Parathyroid adenoma (tissue), 2 donors: ENCODE measurements at regions not wholly inside any gene's neighbourhood (a gene's known extent, or its start where the extent isn't known, plus 50 kb on each side); places are given as distances from the start of the nearest gene placed in this dataset.

Experiments
- H2AFZ ChIP-seq: fragments of 300-600 bp; sonication (generic); one replicate; pipeline ENCODE4 v1.7.0; 2017; ENCODE audit warnings: antibody characterized with exemption, mild to moderate bottlenecking
- H3K27ac ChIP-seq: fragments of 300-600 bp; sonication (generic); one replicate; pipeline ENCODE4 v1.7.0; 2017
- H3K27me3 ChIP-seq: fragments of 300-600 bp; sonication (generic); one replicate; pipeline ENCODE4 v1.7.0; 2017; ENCODE audit warnings: low read length; ENCODE audit not compliant: control insufficient read depth, insufficient read depth
- H3K36me3 ChIP-seq: fragments of 300-600 bp; sonication (generic); one replicate; pipeline ENCODE4 v1.7.0; 2017; ENCODE audit warnings: low read length; ENCODE audit not compliant: control insufficient read depth, insufficient read depth
- H3K4me1 ChIP-seq: fragments of 300-600 bp; sonication (generic); one replicate; pipeline ENCODE4 v1.7.0; 2017; ENCODE audit warnings: control low read depth
- H3K4me2 ChIP-seq: fragments of 300-600 bp; sonication (generic); one replicate; pipeline ENCODE4 v1.7.0; 2017; ENCODE audit warnings: low read length
- H3K4me3 ChIP-seq: fragments of 300-600 bp; sonication (generic); one replicate; pipeline ENCODE4 v1.7.0; 2017; ENCODE audit warnings: low read depth, low read length
- H3K79me2 ChIP-seq: fragments of 300-600 bp; sonication (generic); one replicate; pipeline ENCODE4 v1.7.0; 2017; ENCODE audit warnings: control low read depth
- H3K9ac ChIP-seq: fragments of 300-600 bp; sonication (generic); one replicate; pipeline ENCODE4 v1.7.0; 2017; ENCODE audit warnings: mild to moderate bottlenecking
- H3K9me3 ChIP-seq: fragments of 300-600 bp; sonication (generic); one replicate; pipeline ENCODE4 v1.7.0; 2017; ENCODE audit warnings: low read length; ENCODE audit not compliant: control insufficient read depth
- TF ChIP-seq, protein P1 (sequence below): fragments of 300-600 bp; sonication (generic); IDR thresholded peaks from one replicate; pipeline ENCODE4 v1.7.0; 2017; ENCODE audit warnings: antibody characterized with exemption, mild to moderate bottlenecking
- donor health status: primary hyperparathyroidism.

DNA sequence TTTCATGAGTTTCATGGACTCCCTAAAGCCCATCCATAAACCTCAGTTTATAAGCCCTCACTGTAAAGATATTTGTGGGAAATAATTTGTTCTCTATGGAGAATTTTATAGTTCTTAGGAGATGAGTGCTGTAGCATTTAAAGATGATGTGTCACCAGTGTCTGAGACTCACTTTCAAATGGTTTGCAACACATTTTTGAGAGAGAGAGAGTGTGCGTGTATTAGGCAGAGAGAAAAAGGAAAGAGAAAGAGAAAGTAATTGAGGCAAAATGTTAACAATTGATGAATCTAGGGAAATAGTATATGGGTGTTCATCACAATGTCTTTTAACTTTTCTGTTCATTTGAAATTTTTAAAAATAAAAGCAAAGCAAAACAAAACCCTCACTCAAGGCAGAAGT is 479.0 kb downstream of the ZSWIM6 start:
- H3K9ac ChIP-seq, result no peak overlapping the region

DNA sequence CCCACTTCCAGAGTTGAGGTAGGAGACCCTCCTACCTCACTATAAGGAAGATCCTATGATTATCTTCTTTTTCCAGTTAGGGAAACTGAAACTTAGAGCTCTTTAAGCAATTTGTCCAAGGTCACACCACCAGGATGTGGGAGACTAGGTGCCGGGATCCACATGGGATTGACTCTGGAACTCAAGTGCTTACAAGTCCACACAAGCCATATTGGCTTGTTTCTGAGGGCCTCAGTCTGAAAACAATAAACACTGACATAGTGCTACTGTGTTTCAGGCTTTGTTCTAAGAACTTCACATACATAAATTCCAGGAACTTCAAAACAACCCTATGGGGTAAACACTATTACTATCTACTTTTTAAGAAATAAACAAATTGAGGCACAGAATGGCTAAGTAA is 481.3 kb downstream of the ZSWIM6 start:
- Histone ChIP-seq H3K27me3 (no peaks in the 10 kb centered on the region), H3K4me1 (peaks cover 12% of the 10 kb centered on the region), H3K4me2 (no peak overlapping the region), H3K9ac (no peak overlapping the region), H3K36me3 (no peaks in the 10 kb centered on the region), H2AFZ (no peak overlapping the region), H3K4me3 (no peak overlapping the region), H3K27ac (no peak overlapping the region), H3K9me3 (no peaks in the 10 kb centered on the region), H3K79me2 (no peaks in the 10 kb centered on the region)
- TF ChIP-seq, protein P1, sequence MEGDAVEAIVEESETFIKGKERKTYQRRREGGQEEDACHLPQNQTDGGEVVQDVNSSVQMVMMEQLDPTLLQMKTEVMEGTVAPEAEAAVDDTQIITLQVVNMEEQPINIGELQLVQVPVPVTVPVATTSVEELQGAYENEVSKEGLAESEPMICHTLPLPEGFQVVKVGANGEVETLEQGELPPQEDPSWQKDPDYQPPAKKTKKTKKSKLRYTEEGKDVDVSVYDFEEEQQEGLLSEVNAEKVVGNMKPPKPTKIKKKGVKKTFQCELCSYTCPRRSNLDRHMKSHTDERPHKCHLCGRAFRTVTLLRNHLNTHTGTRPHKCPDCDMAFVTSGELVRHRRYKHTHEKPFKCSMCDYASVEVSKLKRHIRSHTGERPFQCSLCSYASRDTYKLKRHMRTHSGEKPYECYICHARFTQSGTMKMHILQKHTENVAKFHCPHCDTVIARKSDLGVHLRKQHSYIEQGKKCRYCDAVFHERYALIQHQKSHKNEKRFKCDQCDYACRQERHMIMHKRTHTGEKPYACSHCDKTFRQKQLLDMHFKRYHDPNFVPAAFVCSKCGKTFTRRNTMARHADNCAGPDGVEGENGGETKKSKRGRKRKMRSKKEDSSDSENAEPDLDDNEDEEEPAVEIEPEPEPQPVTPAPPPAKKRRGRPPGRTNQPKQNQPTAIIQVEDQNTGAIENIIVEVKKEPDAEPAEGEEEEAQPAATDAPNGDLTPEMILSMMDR, result no peak

More for the DNA sequence above, 479.0 kb downstream of the ZSWIM6 start:
- Histone ChIP-seq H3K4me3 (no peak overlapping the region), H3K36me3 (no peaks in the 10 kb centered on the region), H3K27ac (no peak overlapping the region), H3K4me1 (peaks cover 17% of the 10 kb centered on the region), H3K9me3 (no peaks in the 10 kb centered on the region), H3K27me3 (no peaks in the 10 kb centered on the region), H2AFZ (no peak overlapping the region), H3K79me2 (no peaks in the 10 kb centered on the region), H3K4me2 (no peak overlapping the region)
- TF ChIP-seq, protein P1, result no peak

DNA sequence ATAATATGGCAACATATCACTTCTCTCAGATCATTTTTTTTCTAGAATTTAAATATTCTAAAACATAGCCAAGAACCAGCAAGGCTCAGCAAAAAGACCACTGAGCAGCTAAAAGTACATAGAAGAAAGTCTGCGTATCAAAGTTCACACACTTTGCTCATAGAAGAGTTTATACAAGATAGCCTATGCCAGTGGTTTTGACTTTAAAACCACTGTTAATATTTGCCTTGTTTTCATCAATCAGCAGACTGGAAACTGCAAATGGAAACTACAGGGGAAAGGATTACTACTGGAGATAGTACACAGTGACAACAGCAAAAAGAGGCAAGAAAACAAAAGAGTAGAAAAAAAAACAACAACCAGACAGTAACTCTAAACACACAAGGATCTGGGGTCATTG is 483.3 kb downstream of the ZSWIM6 start:
- Histone ChIP-seq H3K4me3 (no peak overlapping the region), H3K4me1 (peaks cover 1% of the 10 kb centered on the region), H3K27ac (no peak overlapping the region), H3K9ac (no peak overlapping the region), H3K79me2 (no peaks in the 10 kb centered on the region), H3K9me3 (no peaks in the 10 kb centered on the region), H3K36me3 (no peaks in the 10 kb centered on the region), H3K4me2 (no peak overlapping the region), H2AFZ (no peak overlapping the region), H3K27me3 (no peaks in the 10 kb centered on the region)
- TF ChIP-seq, protein P1, result no peak

DNA sequence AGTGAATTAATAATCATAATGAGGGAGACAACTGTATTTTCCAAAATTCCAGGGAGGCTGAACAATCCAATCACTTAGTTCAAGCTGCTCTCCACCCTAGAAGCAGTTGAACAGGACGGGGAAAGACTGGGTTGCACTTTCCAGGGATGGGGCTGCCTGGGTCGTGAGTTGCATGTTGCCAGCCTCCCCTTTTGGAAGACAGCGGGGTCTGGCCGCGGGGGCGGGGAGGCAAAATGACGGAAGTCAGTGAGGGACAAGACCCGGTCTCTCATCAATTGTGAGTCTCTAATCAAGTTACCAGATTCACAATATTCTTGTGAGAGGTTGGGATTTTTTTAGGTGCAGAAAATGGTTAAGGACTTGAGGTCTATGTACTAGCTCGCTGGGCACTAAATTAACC is 484.1 kb downstream of the ZSWIM6 start:
- TF ChIP-seq, protein P1, result no peak
- H2AFZ ChIP-seq, result no peak overlapping the region
- H3K36me3 ChIP-seq, result no peaks in the 10 kb centered on the region
- H3K79me2 ChIP-seq, result no peaks in the 10 kb centered on the region
- no peaks in the 10 kb centered on the region for H3K4me1 ChIP-seq
- no peak overlapping the region for H3K4me3 ChIP-seq
- H3K4me2 ChIP-seq, result no peak overlapping the region
- no peak overlapping the region for H3K9ac ChIP-seq
- H3K27me3 ChIP-seq, result no peaks in the 10 kb centered on the region
- H3K27ac ChIP-seq, result no peak overlapping the region
- no peaks in the 10 kb centered on the region for H3K9me3 ChIP-seq

DNA sequence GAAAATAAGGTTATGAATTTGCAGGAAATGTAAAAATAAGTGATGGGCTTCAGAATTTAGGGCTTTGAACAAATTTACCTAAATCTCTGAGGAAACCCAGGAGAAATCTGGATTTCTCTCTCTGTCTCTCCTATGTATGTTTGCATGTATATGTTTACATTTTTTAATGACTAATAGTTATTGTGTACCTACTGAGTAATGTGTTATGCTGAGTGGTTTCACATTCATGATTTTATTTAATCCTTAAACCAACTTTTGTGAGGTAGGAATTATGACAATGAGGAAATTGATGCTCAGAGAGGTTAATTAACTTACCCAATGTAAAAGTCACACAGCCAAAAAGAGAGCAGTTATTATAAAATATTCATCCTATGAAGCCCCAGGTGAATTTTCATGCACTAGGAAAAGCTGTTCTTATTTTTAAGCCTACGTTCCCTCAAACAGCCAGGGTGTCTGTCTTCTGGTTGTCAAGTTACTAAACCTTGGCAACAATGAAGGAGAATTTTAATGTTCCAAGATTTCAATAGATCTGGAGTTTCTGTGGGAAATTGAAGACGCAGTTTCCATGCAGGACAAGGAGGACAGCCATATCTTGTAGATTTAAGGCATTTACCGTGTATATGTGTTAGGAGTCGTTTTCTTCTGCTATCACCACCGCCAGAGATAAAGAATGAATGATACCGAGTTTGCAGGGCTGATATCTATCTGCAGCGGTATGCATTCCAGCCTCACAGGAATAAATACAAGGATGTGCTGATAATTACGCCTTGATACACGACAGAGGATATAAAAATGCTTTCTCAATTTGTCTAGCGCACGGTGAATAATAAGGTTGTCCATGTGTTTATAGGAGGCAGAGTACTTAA is 484.8 kb downstream of the ZSWIM6 start:
- Histone ChIP-seq H3K79me2 (no peaks in the 10 kb centered on the region), H3K27ac (no peak overlapping the region), H3K9me3 (no peaks in the 10 kb centered on the region), H2AFZ (no peak overlapping the region), H3K4me2 (peak overlapping the region; percentile 39), H3K36me3 (no peaks in the 10 kb centered on the region), H3K27me3 (no peaks in the 10 kb centered on the region), H3K4me1 (no peaks in the 10 kb centered on the region), H3K9ac (no peak overlapping the region), H3K4me3 (no peak overlapping the region)
- TF ChIP-seq, protein P1, result no peak
